Mucosa of rectum (tissue), 2 donors: ENCODE measurements at regions not wholly inside any gene's neighbourhood (a gene's known extent, or its start where the extent isn't known, plus 50 kb on each side); places are given as distances from the start of the nearest gene placed in this dataset.
"Not testable (repeated sequence)": the region's sequence is repeated elsewhere in the genome, so short reads cannot be mapped to it uniquely, and the experiment has no call there.

Experiments
- H3K27ac ChIP-seq, 2 donors: one replicate each; pipeline ENCODE4 v1.7.0; 2013; ENCODE audit warnings: inconsistent platforms in 2 of 2, low read depth in 2 of 2, low read length in 2 of 2
- H3K27me3 ChIP-seq, 2 donors: one replicate each; pipeline ENCODE4 v1.7.0; 2013; ENCODE audit warnings: low read length in 2 of 2; ENCODE audit not compliant: control insufficient read depth in 2 of 2, insufficient read depth in 2 of 2
- H3K36me3 ChIP-seq, 2 donors: one replicate each; pipeline ENCODE4 v1.7.0; 2013; ENCODE audit warnings: low read length in 2 of 2; ENCODE audit not compliant: control insufficient read depth in 2 of 2, insufficient read depth in 2 of 2
- H3K4me1 ChIP-seq, 2 donors: one replicate each; pipeline ENCODE4 v1.7.0; 2013; ENCODE audit warnings: low read length in 2 of 2, mild to moderate bottlenecking in 1 of 2; ENCODE audit not compliant: control insufficient read depth in 2 of 2, insufficient read depth in 2 of 2
- H3K4me3 ChIP-seq, 2 donors: one replicate each; pipeline ENCODE4 v1.7.0; 2013; ENCODE audit warnings: low read length in 2 of 2
- H3K9ac ChIP-seq, 2 donors: one replicate each; pipeline ENCODE4 v1.7.0; 2013; ENCODE audit warnings: low read length in 2 of 2, low read depth in 1 of 2, mild to moderate bottlenecking in 1 of 2
- H3K9me3 ChIP-seq, 2 donors: one replicate each; pipeline ENCODE4 v1.7.0; 2013; ENCODE audit warnings: low read length in 2 of 2; ENCODE audit not compliant: control insufficient read depth in 2 of 2
- donor health status: healthy.
- donor health status: Normal muscosa, but diverticular disease.

- Histone ChIP-seq H3K27ac (no peak overlapping the region), H3K36me3 (no peaks in the 10 kb centered on the region), H3K4me3 (no peak overlapping the region), H3K9me3 (peaks cover 20 to 62% of the 10 kb centered on the region in 2 donors), H3K27me3 (no peaks in the 10 kb centered on the region), H3K9ac (no peak overlapping the region), H3K4me1 (no peaks in the 10 kb centered on the region)
These were observed 1283.7 kb downstream of the TP53TG3F start for GRCh38 chr16:34743115-34743514.

- no peak overlapping the region for H3K9ac ChIP-seq
- H3K27ac ChIP-seq, result no peak overlapping the region
- H3K9me3 ChIP-seq, result peaks cover 6 to 67% of the 10 kb centered on the region in 2 donors
- H3K27me3 ChIP-seq, result no peaks in the 10 kb centered on the region
- no peak overlapping the region for H3K4me3 ChIP-seq
- H3K4me1 ChIP-seq, result no peaks in the 10 kb centered on the region
- H3K36me3 ChIP-seq, result no peaks in the 10 kb centered on the region
These were observed 1299.4 kb downstream of the TP53TG3F start for GRCh38 chr16:34758835-34759234.

GRCh38 chr16:34791835-34792234 lies 1332.4 kb downstream of the TP53TG3F start:
- not testable (repeated sequence) for H3K36me3 ChIP-seq, H3K4me1 ChIP-seq, H3K9ac ChIP-seq, H3K27me3 ChIP-seq, H3K27ac ChIP-seq, H3K4me3 ChIP-seq, H3K9me3 ChIP-seq

GRCh38 chr16:34801875-34802274 lies 1342.5 kb downstream of the TP53TG3F start:
- no peak overlapping the region for H3K27ac ChIP-seq
- no peaks in the 10 kb centered on the region for H3K36me3 ChIP-seq
- no peaks in the 10 kb centered on the region for H3K27me3 ChIP-seq
- H3K4me3 ChIP-seq, result no peak overlapping the region
- no peaks in the 10 kb centered on the region for H3K4me1 ChIP-seq
- peaks cover 0 to 4% of the 10 kb centered on the region in 2 donors for H3K9me3 ChIP-seq
- no peak overlapping the region for H3K9ac ChIP-seq

- H3K9ac ChIP-seq, result no peak overlapping the region
- no peak overlapping the region for H3K4me3 ChIP-seq
- no peak overlapping the region for H3K27ac ChIP-seq
- no peaks in the 10 kb centered on the region for H3K27me3 ChIP-seq
- no peaks in the 10 kb centered on the region for H3K4me1 ChIP-seq
- peaks cover 0 to 4% of the 10 kb centered on the region in 2 donors for H3K9me3 ChIP-seq
- no peaks in the 10 kb centered on the region for H3K36me3 ChIP-seq
These were observed 1343.0 kb downstream of the TP53TG3F start for GRCh38 chr16:34802396-34802795.

GRCh38 chr16:34802848-34803599 lies 1343.6 kb downstream of the TP53TG3F start:
- Histone ChIP-seq H3K9ac (no peak overlapping the region), H3K4me3 (no peak overlapping the region), H3K36me3 (no peaks in the 10 kb centered on the region), H3K27me3 (no peaks in the 10 kb centered on the region), H3K4me1 (no peaks in the 10 kb centered on the region), H3K27ac (no peak overlapping the region), H3K9me3 (peaks cover 3 to 4% of the 10 kb centered on the region in 2 donors)

GRCh38 chr16:34803683-34804416 lies 1344.4 kb downstream of the TP53TG3F start:
- Histone ChIP-seq H3K4me1 (no peaks in the 10 kb centered on the region), H3K9me3 (peaks cover 3 to 4% of the 10 kb centered on the region in 2 donors), H3K4me3 (no peak overlapping the region), H3K36me3 (no peaks in the 10 kb centered on the region), H3K27ac (no peak overlapping the region), H3K27me3 (no peaks in the 10 kb centered on the region), H3K9ac (no peak overlapping the region)

GRCh38 chr16:34806992-34807644 lies 1347.7 kb downstream of the TP53TG3F start:
- H3K27ac ChIP-seq, H3K36me3 ChIP-seq, H3K9ac ChIP-seq, H3K4me1 ChIP-seq, H3K9me3 ChIP-seq, H3K4me3 ChIP-seq, H3K27me3 ChIP-seq: not testable (repeated sequence)

- H3K9me3 ChIP-seq, H3K9ac ChIP-seq, H3K4me1 ChIP-seq, H3K36me3 ChIP-seq, H3K4me3 ChIP-seq, H3K27ac ChIP-seq, H3K27me3 ChIP-seq: not testable (repeated sequence)
These were observed 1348.4 kb downstream of the TP53TG3F start for GRCh38 chr16:34807844-34808243.

GRCh38 chr16:34808530-34808929 lies 1349.1 kb downstream of the TP53TG3F start:
- not testable (repeated sequence) for H3K9ac ChIP-seq, H3K4me3 ChIP-seq, H3K4me1 ChIP-seq, H3K9me3 ChIP-seq, H3K27me3 ChIP-seq, H3K36me3 ChIP-seq, H3K27ac ChIP-seq
